ENCODE measurements at regions not wholly inside any gene's neighbourhood (a gene's known extent, or its start where the extent isn't known, plus 50 kb on each side); places are given as distances from the start of the nearest gene placed in this dataset.

DNA sequence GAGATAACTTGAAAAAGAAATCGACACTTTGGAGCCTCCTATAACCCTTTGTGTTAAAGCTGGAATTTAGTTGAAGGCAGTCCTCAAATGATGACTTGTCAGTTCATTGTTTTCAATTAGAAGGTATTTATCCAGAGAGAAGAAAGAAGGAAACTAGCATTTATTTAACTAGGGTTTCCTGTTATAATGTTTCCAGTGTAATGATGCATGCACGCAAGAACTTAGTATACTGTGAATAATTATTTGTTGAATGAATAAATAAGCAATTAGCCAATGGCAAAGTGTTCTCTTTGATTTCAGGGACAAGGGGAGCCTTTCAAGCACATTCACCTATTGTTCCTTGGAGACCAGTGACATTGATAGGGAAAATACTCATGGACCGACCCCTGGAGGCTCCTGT lies 307.4 kb downstream of the KLF5 start:
- no peak for TF ChIP-seq ZSCAN4 (tag by site-specific recombination; IDR thresholded peaks at IDR 0.05)
- TF ChIP-seq ZNF791 (tag by site-specific recombination; IDR thresholded peaks at IDR 0.05), result no peak
- TF ChIP-seq ZBTB7A (tag by site-specific recombination; IDR thresholded peaks at IDR 0.05; ENCODE audit: low read depth), result no peak
- no peak for TF ChIP-seq KLF8 (tag by site-specific recombination; IDR thresholded peaks at IDR 0.05)
- TF ChIP-seq, protein P1, sequence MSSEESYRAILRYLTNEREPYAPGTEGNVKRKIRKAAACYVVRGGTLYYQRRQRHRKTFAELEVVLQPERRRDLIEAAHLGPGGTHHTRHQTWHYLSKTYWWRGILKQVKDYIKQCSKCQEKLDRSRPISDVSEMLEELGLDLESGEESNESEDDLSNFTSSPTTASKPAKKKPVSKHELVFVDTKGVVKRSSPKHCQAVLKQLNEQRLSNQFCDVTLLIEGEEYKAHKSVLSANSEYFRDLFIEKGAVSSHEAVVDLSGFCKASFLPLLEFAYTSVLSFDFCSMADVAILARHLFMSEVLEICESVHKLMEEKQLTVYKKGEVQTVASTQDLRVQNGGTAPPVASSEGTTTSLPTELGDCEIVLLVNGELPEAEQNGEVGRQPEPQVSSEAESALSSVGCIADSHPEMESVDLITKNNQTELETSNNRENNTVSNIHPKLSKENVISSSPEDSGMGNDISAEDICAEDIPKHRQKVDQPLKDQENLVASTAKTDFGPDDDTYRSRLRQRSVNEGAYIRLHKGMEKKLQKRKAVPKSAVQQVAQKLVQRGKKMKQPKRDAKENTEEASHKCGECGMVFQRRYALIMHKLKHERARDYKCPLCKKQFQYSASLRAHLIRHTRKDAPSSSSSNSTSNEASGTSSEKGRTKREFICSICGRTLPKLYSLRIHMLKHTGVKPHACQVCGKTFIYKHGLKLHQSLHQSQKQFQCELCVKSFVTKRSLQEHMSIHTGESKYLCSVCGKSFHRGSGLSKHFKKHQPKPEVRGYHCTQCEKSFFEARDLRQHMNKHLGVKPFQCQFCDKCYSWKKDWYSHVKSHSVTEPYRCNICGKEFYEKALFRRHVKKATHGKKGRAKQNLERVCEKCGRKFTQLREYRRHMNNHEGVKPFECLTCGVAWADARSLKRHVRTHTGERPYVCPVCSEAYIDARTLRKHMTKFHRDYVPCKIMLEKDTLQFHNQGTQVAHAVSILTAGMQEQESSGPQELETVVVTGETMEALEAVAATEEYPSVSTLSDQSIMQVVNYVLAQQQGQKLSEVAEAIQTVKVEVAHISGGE (tag by site-specific recombination; conservative IDR thresholded peaks at IDR 0.05; ENCODE audit: low read depth), result no peak
- no peak for TF ChIP-seq SCRT2 (tag by site-specific recombination; IDR thresholded peaks at IDR 0.05)
- TF ChIP-seq ZBTB1 (tag by site-specific recombination; IDR thresholded peaks at IDR 0.05), result no peak
- no peak for TF ChIP-seq ZNF473 (tag by site-specific recombination; IDR thresholded peaks at IDR 0.05)
- no peak for TF ChIP-seq ZNF404 (tag by site-specific recombination; IDR thresholded peaks at IDR 0.05)
- POLR2A ChIA-PET, result no interaction called here
- Histone ChIP-seq H3K9me3 (ENCODE audit: control insufficient read depth, insufficient read depth, low read depth, low read length) (no peaks in the 10 kb centered on the region), H3K27ac (ENCODE audit: extremely low read depth, low read depth, low read length) (no peak overlapping the region), H3K4me3 (ENCODE audit: low read depth, low read length) (no peak overlapping the region), H3K36me3 (ENCODE audit: control insufficient read depth in 2 of 2, insufficient read depth in 1 of 2, low read length in 2 of 2) (no peaks in the 10 kb centered on the region), H3K4me1 (ENCODE audit: control insufficient read depth, insufficient read depth, low read length) (no peaks in the 10 kb centered on the region)
- CTCF ChIA-PET, result no interaction called here

GRCh38 chr13:73365681-73366080 lies 306.9 kb downstream of the KLF5 start:
- TF ChIP-seq ZNF558 (tag by site-specific recombination; IDR thresholded peaks at IDR 0.05) (no peak), ZEB2 (tag by site-specific recombination; IDR thresholded peaks at IDR 0.05) (no peak), ZNF416 (tag by site-specific recombination; IDR thresholded peaks at IDR 0.05) (no peak), GLI4 (tag by site-specific recombination; IDR thresholded peaks at IDR 0.05) (no peak), ZSCAN4 (tag by site-specific recombination; IDR thresholded peaks at IDR 0.05) (no peak), ZNF174 (tag by site-specific recombination; IDR thresholded peaks at IDR 0.05) (no peak), ZNF548 (tag by site-specific recombination; IDR thresholded peaks at IDR 0.05) (no peak), ZNF155 (tag by site-specific recombination; IDR thresholded peaks at IDR 0.05) (no peak), ZNF529 (tag by site-specific recombination; IDR thresholded peaks at IDR 0.05; ENCODE audit: insufficient replicate concordance) (no peak), ZNF391 (tag by site-specific recombination; IDR thresholded peaks at IDR 0.05; ENCODE audit: borderline replicate concordance, low read depth) (no peak), KLF7 (tag by site-specific recombination; IDR thresholded peaks at IDR 0.05; ENCODE audit: borderline replicate concordance) (no peak)
- H3K9me3 ChIP-seq (ENCODE audit: control insufficient read depth, insufficient read depth, low read depth, low read length), result no peaks in the 10 kb centered on the region
- no peaks in the 10 kb centered on the region for H3K4me1 ChIP-seq (ENCODE audit: control insufficient read depth, insufficient read depth, low read length)
- ChIA-PET CTCF (no interaction called here), POLR2A (no interaction called here)
- H3K27ac ChIP-seq (ENCODE audit: extremely low read depth, low read depth, low read length), result no peak overlapping the region
- H3K36me3 ChIP-seq (ENCODE audit: control insufficient read depth in 2 of 2, insufficient read depth in 1 of 2, low read length in 2 of 2), result no peaks in the 10 kb centered on the region
- no peak overlapping the region for H3K4me3 ChIP-seq (ENCODE audit: low read depth, low read length)

Data from HEK293 (cell line).